ENCODE measurements at regions not wholly inside any gene's neighbourhood (a gene's known extent, or its start where the extent isn't known, plus 50 kb on each side); places are given as distances from the start of the nearest gene placed in this dataset.

GRCh38 chr13:107233541-107233940, 665.6 kb upstream of the ARGLU1 start:
- no peak for DNase-seq

GRCh38 chr13:107231944-107232343, 664.0 kb upstream of the ARGLU1 start:
- DNase-seq: no peak

GRCh38 chr13:107223867-107224266, 655.9 kb upstream of the ARGLU1 start:
- DNase-seq: no peak

GRCh38 chr13:107222597-107222996, 654.7 kb upstream of the ARGLU1 start:
- no peak for DNase-seq

- no peak for DNase-seq
These were observed 652.3 kb upstream of the ARGLU1 start for GRCh38 chr13:107220245-107220644.

- no peak for DNase-seq
These were observed 649.3 kb upstream of the ARGLU1 start for GRCh38 chr13:107217251-107217650.

- DNase-seq: no peak
These were observed 648.3 kb upstream of the ARGLU1 start for GRCh38 chr13:107216046-107216755.

GRCh38 chr13:107211073-107211472, 643.1 kb upstream of the ARGLU1 start:
- DNase-seq: peak; percentile 24

- no peak for DNase-seq
These were observed 642.7 kb upstream of the ARGLU1 start for GRCh38 chr13:107210723-107211030.

GRCh38 chr13:107209824-107210722, 642.1 kb upstream of the ARGLU1 start:
- no peak for DNase-seq

- no peak for DNase-seq
These were observed 641.0 kb upstream of the ARGLU1 start for GRCh38 chr13:107208889-107209288.

GRCh38 chr13:107205318-107206104, 637.6 kb upstream of the ARGLU1 start:
- peak; percentile 27 for DNase-seq

GRCh38 chr13:107203146-107203847, 635.4 kb upstream of the ARGLU1 start:
- DNase-seq: no peak

GRCh38 chr13:107202371-107203023, 634.6 kb upstream of the ARGLU1 start:
- no peak for DNase-seq

GRCh38 chr13:107200491-107200890, 632.6 kb upstream of the ARGLU1 start:
- DNase-seq: no peak

GRCh38 chr13:107192289-107192688, 624.4 kb upstream of the ARGLU1 start:
- DNase-seq: no peak

GRCh38 chr13:107190065-107190464, 622.1 kb upstream of the ARGLU1 start:
- no peak for DNase-seq

- DNase-seq: no peak
These were observed 618.0 kb upstream of the ARGLU1 start for GRCh38 chr13:107185889-107186288.

GRCh38 chr13:107170270-107170931, 602.5 kb upstream of the ARGLU1 start:
- DNase-seq: no peak

GRCh38 chr13:107157271-107157670, 589.3 kb upstream of the ARGLU1 start:
- DNase-seq: no peak

- no peak for DNase-seq
These were observed 576.5 kb upstream of the ARGLU1 start for GRCh38 chr13:107144432-107144831.

GRCh38 chr13:107141767-107142166, 573.8 kb upstream of the ARGLU1 start:
- no peak for DNase-seq
